A673 (cell line): ENCODE measurements at regions not wholly inside any gene's neighbourhood (a gene's known extent, or its start where the extent isn't known, plus 50 kb on each side); places are given as distances from the start of the nearest gene placed in this dataset.

Source experiments
- BruUV-seq: library from RNA; stranded (reverse); fragments of 400-500 nt; replicated peaks from 2 replicates; lab custom pipeline; 2021; lab: Mats Ljungman, UMichigan
- CTCF ChIA-PET: fragments of 300-600 bp; sonication (Branson Sonifier 250); formaldehyde crosslinking; loops from one replicate; lab custom pipeline; 2022; ENCODE audit warnings: antibody characterized with exemption; lab: Charles Lee
- POLR2A ChIA-PET: fragments of 300-600 bp; sonication (Branson Sonifier 250); formaldehyde crosslinking; loops from one replicate; lab custom pipeline; 2022; ENCODE audit warnings: antibody characterized with exemption; ENCODE audit not compliant: low non-redundant PET; lab: Charles Lee
- DNase-seq: peaks from one replicate; pipeline ENCODE4 v3.0.0-alpha.2; 2015; ENCODE audit warnings: low spot score
- H3K27ac ChIP-seq: fragments of 200-600 bp; sonication (generic); 2 replicates; pipeline ENCODE4 v1.5.1; 2016; ENCODE audit warnings: mixed run types, low read depth, mild to moderate bottlenecking, mixed read lengths, antibody characterized with exemption, low read length; ENCODE audit not compliant: poor library complexity, severe bottlenecking
- H3K27me3 ChIP-seq: fragments of 200-600 bp; sonication (generic); replicated peaks from 2 replicates; pipeline ENCODE4 v1.6.1; 2017; ENCODE audit warnings: mixed run types, low read depth, mild to moderate bottlenecking, mixed read lengths, antibody characterized with exemption, low read length; ENCODE audit not compliant: insufficient read depth, poor library complexity
- H3K36me3 ChIP-seq: fragments of 200-600 bp; sonication (generic); 2 replicates; pipeline ENCODE4 v1.6.1; 2016; ENCODE audit warnings: mixed run types, mild to moderate bottlenecking, mixed read lengths, antibody characterized with exemption, low read length; ENCODE audit not compliant: insufficient read depth, poor library complexity, severe bottlenecking
- H3K4me1 ChIP-seq: fragments of 200-600 bp; sonication (generic); 2 replicates; pipeline ENCODE4 v1.6.1; 2017; ENCODE audit warnings: mixed run types, mild to moderate bottlenecking, mixed read lengths, antibody characterized with exemption, low read length; ENCODE audit not compliant: insufficient read depth, poor library complexity, severe bottlenecking
- H3K4me3 ChIP-seq: fragments of 200-600 bp; sonication (generic); 2 replicates; pipeline ENCODE4 v1.5.1; 2016; ENCODE audit warnings: low read depth, mixed run types, mild to moderate bottlenecking, mixed read lengths, low read length; ENCODE audit not compliant: poor library complexity, severe bottlenecking
- H3K9me3 ChIP-seq: fragments of 200-600 bp; sonication (generic); 2 replicates; pipeline ENCODE4 v1.6.1; 2016; ENCODE audit warnings: mixed run types, low read depth, mild to moderate bottlenecking, mixed read lengths, antibody characterized with exemption, low read length; ENCODE audit not compliant: poor library complexity, severe bottlenecking
- EZH2 ChIP-seq: fragments of 200-600 bp; sonication (generic); IDR thresholded peaks from 2 replicates; pipeline ENCODE4 v1.6.1; 2017; ENCODE audit warnings: borderline replicate concordance, low read depth, mild to moderate bottlenecking, mixed read lengths, antibody characterized with exemption, low read length; ENCODE audit not compliant: poor library complexity, severe bottlenecking
- intact Hi-C: fragments of 100-400 bp; cut with micrococcal nuclease; formaldehyde crosslinking; loops from one replicate; pipeline ENCODE4 v1.10.0; 2022; ENCODE audit not compliant: unreplicated experiment
- TF ChIP-seq, protein P1 (sequence below): fragments of 300-800, 200-600 bp; sonication (generic); conservative IDR thresholded peaks from 2 replicates; pipeline ENCODE4 v1.5.1; 2017; ENCODE audit warnings: low read depth, mild to moderate bottlenecking, antibody characterized with exemption, low read length, moderate library complexity, mixed read lengths

GRCh38 chr5:160929906-160930305, 77.9 kb upstream of the ATP10B start:
- no peak overlapping the region for H3K27ac ChIP-seq
- ChIA-PET CTCF (no interaction called here), POLR2A (no interaction called here)
- BruUV-seq, result no TSS peak
- no peak overlapping the region for H3K4me3 ChIP-seq
- no peak for DNase-seq
- no peaks in the 10 kb centered on the region for H3K36me3 ChIP-seq
- intact Hi-C loops, result no loop called here
- TF ChIP-seq, protein P1, sequence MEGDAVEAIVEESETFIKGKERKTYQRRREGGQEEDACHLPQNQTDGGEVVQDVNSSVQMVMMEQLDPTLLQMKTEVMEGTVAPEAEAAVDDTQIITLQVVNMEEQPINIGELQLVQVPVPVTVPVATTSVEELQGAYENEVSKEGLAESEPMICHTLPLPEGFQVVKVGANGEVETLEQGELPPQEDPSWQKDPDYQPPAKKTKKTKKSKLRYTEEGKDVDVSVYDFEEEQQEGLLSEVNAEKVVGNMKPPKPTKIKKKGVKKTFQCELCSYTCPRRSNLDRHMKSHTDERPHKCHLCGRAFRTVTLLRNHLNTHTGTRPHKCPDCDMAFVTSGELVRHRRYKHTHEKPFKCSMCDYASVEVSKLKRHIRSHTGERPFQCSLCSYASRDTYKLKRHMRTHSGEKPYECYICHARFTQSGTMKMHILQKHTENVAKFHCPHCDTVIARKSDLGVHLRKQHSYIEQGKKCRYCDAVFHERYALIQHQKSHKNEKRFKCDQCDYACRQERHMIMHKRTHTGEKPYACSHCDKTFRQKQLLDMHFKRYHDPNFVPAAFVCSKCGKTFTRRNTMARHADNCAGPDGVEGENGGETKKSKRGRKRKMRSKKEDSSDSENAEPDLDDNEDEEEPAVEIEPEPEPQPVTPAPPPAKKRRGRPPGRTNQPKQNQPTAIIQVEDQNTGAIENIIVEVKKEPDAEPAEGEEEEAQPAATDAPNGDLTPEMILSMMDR, result no peak
- TF ChIP-seq EZH2, result no peak
- no peaks in the 10 kb centered on the region for H3K9me3 ChIP-seq
- H3K4me1 ChIP-seq, result no peaks in the 10 kb centered on the region
- peaks cover 4% of the 10 kb centered on the region for H3K27me3 ChIP-seq

GRCh38 chr5:160929360-160929759, 77.3 kb upstream of the ATP10B start:
- BruUV-seq, result no TSS peak
- Histone ChIP-seq H3K36me3 (no peaks in the 10 kb centered on the region), H3K27me3 (peaks cover 4% of the 10 kb centered on the region), H3K9me3 (no peaks in the 10 kb centered on the region), H3K4me1 (no peaks in the 10 kb centered on the region), H3K27ac (no peak overlapping the region), H3K4me3 (no peak overlapping the region)
- ChIA-PET POLR2A (no interaction called here), CTCF (no interaction called here)
- intact Hi-C loops, result no loop called here
- TF ChIP-seq EZH2, result no peak
- TF ChIP-seq, protein P1, result no peak
- no peak for DNase-seq

- no peak overlapping the region for H3K4me3 ChIP-seq
- peaks cover 4% of the 10 kb centered on the region for H3K27me3 ChIP-seq
- TF ChIP-seq, protein P1, result no peak
- no peak for TF ChIP-seq EZH2
- intact Hi-C loops, result no loop called here
- DNase-seq, result peak; percentile 28
- BruUV-seq, result no TSS peak
- ChIA-PET POLR2A (no interaction called here), CTCF (no interaction called here)
- H3K27ac ChIP-seq, result no peak overlapping the region
- H3K4me1 ChIP-seq, result no peaks in the 10 kb centered on the region
- no peaks in the 10 kb centered on the region for H3K36me3 ChIP-seq
- H3K9me3 ChIP-seq, result no peaks in the 10 kb centered on the region
Measured at GRCh38 chr5:160926428-160926827, 74.4 kb upstream of the ATP10B start.
